ENCODE measurements at regions not wholly inside any gene's neighbourhood (a gene's known extent, or its start where the extent isn't known, plus 50 kb on each side); places are given as distances from the start of the nearest gene placed in this dataset.

- Histone ChIP-seq H3K9me3 (peaks cover 0 to 11% (median 7%) of the 10 kb centered on the region in 4 donors), H3K4me3 (no peak overlapping the region), H3K36me3 (no peaks in the 10 kb centered on the region), H3K4me1 (peaks cover 0 to 10% (median 6%) of the 10 kb centered on the region in 4 donors), H3K27ac (replicated peaks in 1 of 4) (no peak overlapping the region), H3K27me3 (no peaks in the 10 kb centered on the region)
- whole genome bisulfite sequencing: 75% methylated on average over 1 of the region's 1 CpG
- TF ChIP-seq POLR2AphosphoS5 (IDR thresholded peaks at IDR 0.05) (no peak), POLR2A (IDR thresholded peaks at IDR 0.05; ENCODE audit: low read depth) (no peak), EP300 (IDR thresholded peaks at IDR 0.05) (no peak), CTCF (IDR thresholded peaks at IDR 0.05) (no peak)
- intact Hi-C loops (cut with DNase I): no loop called here
- DNase-seq (ENCODE audit: extremely low spot score): no peak
Measured at GRCh38 chr11:109894242-109894641, 198.9 kb upstream of the ZC3H12C start.

- H3K9me3 ChIP-seq: peaks cover 0 to 12% (median 9%) of the 10 kb centered on the region in 4 donors
- H3K27ac ChIP-seq (replicated peaks in 1 of 4): no peak overlapping the region
- no peaks in the 10 kb centered on the region for H3K36me3 ChIP-seq
- 81% methylated on average over 2 of the region's 2 CpGs for WGBS
- no peaks in the 10 kb centered on the region for H3K27me3 ChIP-seq
- intact Hi-C loops (cut with DNase I): no loop called here
- no peaks in the 10 kb centered on the region for H3K4me1 ChIP-seq
- TF ChIP-seq POLR2A (IDR thresholded peaks at IDR 0.05; ENCODE audit: low read depth) (no peak), POLR2AphosphoS5 (IDR thresholded peaks at IDR 0.05) (no peak), EP300 (IDR thresholded peaks at IDR 0.05) (no peak), CTCF (IDR thresholded peaks at IDR 0.05) (no peak)
- no peak overlapping the region for H3K4me3 ChIP-seq
- DNase-seq (ENCODE audit: extremely low spot score): no peak
Measured at GRCh38 chr11:109898592-109898991, 194.6 kb upstream of the ZC3H12C start.

DNA sequence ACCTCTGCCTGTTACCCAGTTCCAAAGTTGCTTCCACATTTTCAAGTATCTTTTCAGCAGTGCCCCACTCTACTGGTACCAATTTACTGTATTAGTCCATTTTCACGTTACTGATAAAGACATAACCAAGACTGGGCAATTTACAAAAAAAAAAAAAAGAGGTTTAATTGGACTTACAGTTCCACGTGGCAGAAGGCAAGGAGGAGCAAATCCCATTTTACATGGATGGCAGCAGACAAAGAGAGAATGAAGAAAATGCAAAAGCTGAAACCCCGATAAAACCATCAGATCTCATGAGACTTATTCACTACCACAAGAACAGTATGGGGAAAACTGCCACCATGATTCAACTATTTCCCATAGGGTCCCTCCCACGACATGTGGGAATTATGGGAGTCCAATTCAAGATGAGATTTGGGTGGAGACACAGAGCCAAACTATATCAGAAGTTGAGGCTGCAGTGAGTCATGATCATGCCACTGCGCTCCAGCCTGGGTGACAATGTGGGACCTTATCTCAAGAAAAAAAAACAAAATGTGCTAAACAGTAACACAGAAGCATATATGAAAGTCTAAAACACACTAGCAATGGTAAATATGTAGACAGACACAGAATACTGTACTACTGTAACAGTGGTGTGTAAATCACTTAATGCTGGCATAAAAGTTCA is 190.3 kb upstream of the ZC3H12C start:
- intact Hi-C loops (cut with DNase I): no loop called here
- H3K4me3 ChIP-seq: no peak overlapping the region
- 70% methylated on average over 5 of the region's 5 CpGs for WGBS
- H3K36me3 ChIP-seq: no peaks in the 10 kb centered on the region
- H3K27me3 ChIP-seq: no peaks in the 10 kb centered on the region
- no peaks in the 10 kb centered on the region for H3K4me1 ChIP-seq
- H3K9me3 ChIP-seq: peaks cover 0 to 12% (median 9%) of the 10 kb centered on the region in 4 donors
- TF ChIP-seq POLR2A (IDR thresholded peaks at IDR 0.05; ENCODE audit: low read depth): no peak
- TF ChIP-seq CTCF (IDR thresholded peaks at IDR 0.05): no peak
- TF ChIP-seq POLR2AphosphoS5 (IDR thresholded peaks at IDR 0.05): no peak
- no peak for TF ChIP-seq EP300 (IDR thresholded peaks at IDR 0.05)
- DNase-seq (ENCODE audit: extremely low spot score): no peak
- no peak overlapping the region for H3K27ac ChIP-seq (replicated peaks in 1 of 4)

GRCh38 chr11:109911488-109911887 is 181.7 kb upstream of the ZC3H12C start:
- intact Hi-C loops (cut with DNase I): no loop called here

More at GRCh38 chr11:109911488-109911887, 181.7 kb upstream of the ZC3H12C start:
- WGBS: 47% methylated on average over 2 of the region's 2 CpGs
- H3K36me3 ChIP-seq: no peaks in the 10 kb centered on the region
- no peak overlapping the region for H3K27ac ChIP-seq (replicated peaks in 1 of 4)
- H3K27me3 ChIP-seq: no peaks in the 10 kb centered on the region
- H3K4me1 ChIP-seq: peaks cover 0 to 13% (median 2%) of the 10 kb centered on the region in 4 donors
- TF ChIP-seq POLR2A (IDR thresholded peaks at IDR 0.05; ENCODE audit: low read depth) (no peak), EP300 (IDR thresholded peaks at IDR 0.05) (no peak), CTCF (IDR thresholded peaks at IDR 0.05) (no peak), POLR2AphosphoS5 (IDR thresholded peaks at IDR 0.05) (no peak)
- H3K9me3 ChIP-seq: no peaks in the 10 kb centered on the region
- H3K4me3 ChIP-seq: no peak overlapping the region
- no peak for DNase-seq (ENCODE audit: extremely low spot score)

Measured in esophagus muscularis mucosa (tissue), 4 donors.